HK-2 (cell line): ENCODE measurements at regions not wholly inside any gene's neighbourhood (a gene's known extent, or its start where the extent isn't known, plus 50 kb on each side); places are given as distances from the start of the nearest gene placed in this dataset.

ENCODE experiments used
- DNase-seq: peaks from one replicate; pipeline ENCODE4 v3.0.0-alpha.2; 2018; ENCODE audit not compliant: unreplicated experiment

GRCh38 chr6:92945799-92946198 lies 473.6 kb downstream of the EPHA7 start:
- no peak for DNase-seq

- DNase-seq = no peak
Measured at GRCh38 chr6:92944132-92944531, 475.2 kb downstream of the EPHA7 start.

- no peak for DNase-seq
Measured at GRCh38 chr6:92942549-92942948, 476.8 kb downstream of the EPHA7 start.

- no peak for DNase-seq
Measured at GRCh38 chr6:92934625-92935024, 484.7 kb downstream of the EPHA7 start.

- no peak for DNase-seq
Measured at GRCh38 chr6:92930171-92930570, 489.2 kb downstream of the EPHA7 start.

- no peak for DNase-seq
Measured at GRCh38 chr6:92922216-92922806, 497.0 kb downstream of the EPHA7 start.

- DNase-seq = no peak
Measured at GRCh38 chr6:92915466-92915865, 503.9 kb downstream of the EPHA7 start.

GRCh38 chr6:92911301-92911700 lies 508.1 kb downstream of the EPHA7 start:
- no peak for DNase-seq

- DNase-seq = no peak
Measured at GRCh38 chr6:92910646-92911045, 508.7 kb downstream of the EPHA7 start.

GRCh38 chr6:92906385-92906784 lies 513.0 kb downstream of the EPHA7 start:
- DNase-seq = no peak

- DNase-seq = no peak
Measured at GRCh38 chr6:92893741-92894140, 525.6 kb downstream of the EPHA7 start.

- DNase-seq = no peak
Measured at GRCh38 chr6:92892626-92893170, 526.7 kb downstream of the EPHA7 start.

- DNase-seq = no peak
Measured at GRCh38 chr6:92888316-92888715, 531.0 kb downstream of the EPHA7 start.

GRCh38 chr6:92887871-92888270 lies 531.5 kb downstream of the EPHA7 start:
- no peak for DNase-seq

- DNase-seq = no peak
Measured at GRCh38 chr6:92879526-92879925, 539.8 kb downstream of the EPHA7 start.

GRCh38 chr6:92864966-92865555 lies 554.3 kb downstream of the EPHA7 start:
- no peak for DNase-seq

GRCh38 chr6:92849636-92850035 lies 569.7 kb downstream of the EPHA7 start:
- no peak for DNase-seq

GRCh38 chr6:92848901-92849300 lies 570.5 kb downstream of the EPHA7 start:
- DNase-seq = no peak

- DNase-seq = no peak
Measured at GRCh38 chr6:92848459-92848858, 570.9 kb downstream of the EPHA7 start.

GRCh38 chr6:92847988-92848387 lies 571.4 kb downstream of the EPHA7 start:
- DNase-seq = no peak

GRCh38 chr6:92840246-92840930 lies 579.0 kb downstream of the EPHA7 start:
- no peak for DNase-seq

- no peak for DNase-seq
Measured at GRCh38 chr6:92828788-92829187, 590.6 kb downstream of the EPHA7 start.

- no peak for DNase-seq
Measured at GRCh38 chr6:92827104-92827503, 592.3 kb downstream of the EPHA7 start.
